DND-41 (cell line): ENCODE measurements at regions not wholly inside any gene's neighbourhood (a gene's known extent, or its start where the extent isn't known, plus 50 kb on each side); places are given as distances from the start of the nearest gene placed in this dataset.

Source experiments
- ATAC-seq: fragments of 200-7000 bp; cut with Tn5 transposase; 3 replicates; pipeline ENCODE4 v1.9.1; 2021; ENCODE audit warnings: low read depth; ENCODE audit not compliant: insufficient read depth
- DNase-seq: peaks from one replicate; pipeline ENCODE4 v3.0.0-alpha.2; 2020
- H2AFZ ChIP-seq: 2 replicates; pipeline ENCODE4 v1.6.0; 2012; ENCODE audit warnings: low read depth, low read length
- H3K27ac ChIP-seq: 2 replicates; pipeline ENCODE4 v1.5.1; 2012; ENCODE audit warnings: low read length, inconsistent platforms
- H3K27me3 ChIP-seq: fragments of 200-600 bp; sonication (generic); 2 replicates; pipeline ENCODE4 v1.6.0; 2012; ENCODE audit warnings: low read length, mild to moderate bottlenecking, inconsistent platforms; ENCODE audit not compliant: insufficient read depth, poor library complexity
- H3K36me3 ChIP-seq: 2 replicates; pipeline ENCODE4 v1.5.1; 2012; ENCODE audit warnings: low read length, inconsistent platforms; ENCODE audit not compliant: insufficient read depth
- H3K4me1 ChIP-seq: 2 replicates; pipeline ENCODE4 v1.5.1; 2012; ENCODE audit warnings: mild to moderate bottlenecking, low read length; ENCODE audit not compliant: insufficient read depth
- H3K4me2 ChIP-seq: 2 replicates; pipeline ENCODE4 v1.6.0; 2012; ENCODE audit warnings: mild to moderate bottlenecking, moderate library complexity, low read length, inconsistent platforms; ENCODE audit not compliant: insufficient read depth
- H3K4me3 ChIP-seq, 2 experiments: fragments of 200-600 bp in 1 of 2; shearing (Covaris generic) in 1 of 2; 2 replicates each; pipeline ENCODE4 v1.5.1; 2012 to 2016; ENCODE audit warnings: inconsistent platforms in 2 of 2, low read length in 2 of 2, mild to moderate bottlenecking in 2 of 2, low read depth in 1 of 2, moderate library complexity in 1 of 2
- H3K79me2 ChIP-seq: 2 replicates; pipeline ENCODE4 v1.6.0; 2012; ENCODE audit warnings: low read length, inconsistent platforms; ENCODE audit not compliant: insufficient read depth
- H3K9ac ChIP-seq: 2 replicates; pipeline ENCODE4 v1.6.0; 2012; ENCODE audit warnings: low read depth, mild to moderate bottlenecking, inconsistent platforms, low read length, moderate library complexity
- H3K9me3 ChIP-seq: 2 replicates; pipeline ENCODE4 v1.5.1; 2012; ENCODE audit warnings: low read length, moderate library complexity, mild to moderate bottlenecking, inconsistent platforms; ENCODE audit not compliant: insufficient read depth, severe bottlenecking
- H4K20me1 ChIP-seq: 2 replicates; pipeline ENCODE4 v1.6.0; 2012; ENCODE audit warnings: low read length; ENCODE audit not compliant: insufficient read depth
- EZH2 ChIP-seq: IDR thresholded peaks from 3 replicates; pipeline ENCODE4 v1.6.1; 2012; ENCODE audit warnings: borderline replicate concordance, low read depth, mild to moderate bottlenecking, moderate library complexity, low read length, inconsistent platforms; ENCODE audit not compliant: severe bottlenecking
- TF ChIP-seq, protein P1 (sequence below): IDR thresholded peaks from 2 replicates; pipeline ENCODE4 v1.5.1; 2012; ENCODE audit warnings: borderline replicate concordance, low read length, moderate library complexity, mild to moderate bottlenecking; ENCODE audit not compliant: poor library complexity, severe bottlenecking; ENCODE audit errors: extremely low read depth

DNA sequence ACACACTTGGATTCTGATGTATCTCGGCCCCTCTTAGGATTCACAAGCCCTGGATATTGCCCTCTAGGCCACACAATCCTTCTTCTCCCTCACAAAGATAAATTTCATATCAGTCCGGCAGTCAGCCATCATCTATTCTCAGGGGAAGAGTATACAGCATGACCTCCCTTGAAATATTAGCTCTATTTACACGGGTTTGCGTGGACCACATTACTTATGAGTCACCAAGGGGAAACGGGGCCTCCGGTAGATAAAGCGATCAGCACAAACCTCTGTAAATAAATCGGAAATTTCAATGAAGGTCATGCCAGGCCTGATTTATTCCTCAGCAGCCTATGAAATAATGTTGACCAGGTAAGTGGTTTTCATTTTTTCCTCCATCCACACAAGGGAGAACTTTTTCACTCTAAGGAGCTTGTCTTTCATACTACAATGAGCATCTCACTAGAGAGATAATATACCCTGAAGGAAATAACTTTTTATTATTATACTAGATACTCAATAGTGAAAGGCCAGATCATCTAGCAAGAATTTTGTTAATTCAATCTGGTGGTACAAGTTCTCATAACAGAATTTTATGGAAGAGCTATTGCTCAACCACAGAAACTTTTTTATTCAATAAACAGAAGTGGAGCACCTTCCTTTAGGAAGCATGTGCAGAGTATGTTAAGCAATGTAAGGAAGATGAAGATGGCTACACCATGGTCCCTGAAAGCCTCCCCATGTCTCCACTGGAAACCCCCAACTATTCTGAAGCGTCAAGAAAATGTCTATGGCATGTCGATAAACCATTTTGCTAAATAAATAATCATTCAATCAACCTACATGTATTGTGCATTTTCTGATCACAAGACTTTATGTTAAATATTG, 125.2 kb upstream of the PIK3C3 start:
- Histone ChIP-seq H2AFZ (no peak overlapping the region), H3K9ac (no peak overlapping the region), H3K27ac (no peak overlapping the region), H3K79me2 (no peaks in the 10 kb centered on the region), H3K4me1 (no peaks in the 10 kb centered on the region), H3K36me3 (no peaks in the 10 kb centered on the region), H3K4me2 (no peak overlapping the region), H3K27me3 (no peaks in the 10 kb centered on the region), H3K4me3 (no peak overlapping the region), H4K20me1 (no peaks in the 10 kb centered on the region), H3K9me3 (no peaks in the 10 kb centered on the region)
- TF ChIP-seq, protein P1, sequence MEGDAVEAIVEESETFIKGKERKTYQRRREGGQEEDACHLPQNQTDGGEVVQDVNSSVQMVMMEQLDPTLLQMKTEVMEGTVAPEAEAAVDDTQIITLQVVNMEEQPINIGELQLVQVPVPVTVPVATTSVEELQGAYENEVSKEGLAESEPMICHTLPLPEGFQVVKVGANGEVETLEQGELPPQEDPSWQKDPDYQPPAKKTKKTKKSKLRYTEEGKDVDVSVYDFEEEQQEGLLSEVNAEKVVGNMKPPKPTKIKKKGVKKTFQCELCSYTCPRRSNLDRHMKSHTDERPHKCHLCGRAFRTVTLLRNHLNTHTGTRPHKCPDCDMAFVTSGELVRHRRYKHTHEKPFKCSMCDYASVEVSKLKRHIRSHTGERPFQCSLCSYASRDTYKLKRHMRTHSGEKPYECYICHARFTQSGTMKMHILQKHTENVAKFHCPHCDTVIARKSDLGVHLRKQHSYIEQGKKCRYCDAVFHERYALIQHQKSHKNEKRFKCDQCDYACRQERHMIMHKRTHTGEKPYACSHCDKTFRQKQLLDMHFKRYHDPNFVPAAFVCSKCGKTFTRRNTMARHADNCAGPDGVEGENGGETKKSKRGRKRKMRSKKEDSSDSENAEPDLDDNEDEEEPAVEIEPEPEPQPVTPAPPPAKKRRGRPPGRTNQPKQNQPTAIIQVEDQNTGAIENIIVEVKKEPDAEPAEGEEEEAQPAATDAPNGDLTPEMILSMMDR: no peak
- TF ChIP-seq EZH2: no peak
- ATAC-seq (no peak), DNase-seq (no peak)

DNA sequence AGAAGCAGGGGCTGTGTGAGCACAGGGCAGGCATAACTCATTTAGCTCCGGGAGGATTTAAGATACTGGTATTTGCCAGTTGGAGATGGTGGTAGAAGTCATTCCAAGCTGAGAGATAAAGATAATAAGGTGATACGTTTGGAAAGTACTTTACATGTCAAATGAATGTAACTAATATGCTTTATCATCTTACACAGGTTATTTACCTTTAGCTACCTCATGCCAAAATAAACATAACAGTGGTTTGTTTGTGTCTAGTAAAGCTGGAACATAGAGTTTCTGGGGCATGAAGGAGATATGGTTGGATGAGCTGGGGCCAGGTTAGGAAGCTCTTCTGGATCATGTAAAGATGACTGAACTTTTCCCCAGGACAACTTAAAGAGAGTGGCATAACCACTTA, 126.9 kb upstream of the PIK3C3 start:
- Histone ChIP-seq H3K27ac (no peak overlapping the region), H3K9ac (no peak overlapping the region), H3K79me2 (no peaks in the 10 kb centered on the region), H3K27me3 (no peaks in the 10 kb centered on the region), H3K36me3 (no peaks in the 10 kb centered on the region), H3K4me3 (no peak overlapping the region), H3K9me3 (no peaks in the 10 kb centered on the region), H3K4me2 (no peak overlapping the region), H3K4me1 (no peaks in the 10 kb centered on the region), H2AFZ (no peak overlapping the region), H4K20me1 (no peaks in the 10 kb centered on the region)
- DNase-seq (no peak), ATAC-seq (no peak)
- TF ChIP-seq, protein P1: no peak
- no peak for TF ChIP-seq EZH2

DNA sequence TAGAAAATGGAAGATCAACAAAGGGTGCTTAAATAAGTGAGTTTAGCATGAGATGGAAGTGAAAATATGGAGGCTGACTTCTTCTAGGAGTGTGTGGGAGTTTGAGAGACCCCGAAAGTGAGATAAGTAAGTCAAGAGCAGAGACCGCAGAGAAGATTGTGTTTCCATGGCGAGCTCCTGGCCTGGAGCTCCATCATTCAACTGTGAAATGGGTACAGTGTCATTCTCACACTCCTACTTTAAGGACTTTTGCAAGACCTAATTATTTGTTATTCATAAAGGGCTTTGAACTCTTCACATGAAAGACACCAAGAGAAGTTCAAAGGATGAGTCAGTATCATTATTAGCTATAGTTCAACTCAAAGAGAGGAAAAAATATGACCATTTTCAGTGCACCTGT, 134.2 kb upstream of the PIK3C3 start:
- no peaks in the 10 kb centered on the region for H3K36me3 ChIP-seq
- no peak overlapping the region for H3K27ac ChIP-seq
- H3K9ac ChIP-seq: no peak overlapping the region
- H2AFZ ChIP-seq: no peak overlapping the region
- H3K4me3 ChIP-seq: no peak overlapping the region
- no peaks in the 10 kb centered on the region for H3K79me2 ChIP-seq
- no peaks in the 10 kb centered on the region for H3K9me3 ChIP-seq
- TF ChIP-seq, protein P1: no peak
- TF ChIP-seq EZH2: no peak
- DNase-seq: no peak
- ATAC-seq: no peak
- no peaks in the 10 kb centered on the region for H3K4me1 ChIP-seq
- H4K20me1 ChIP-seq: no peaks in the 10 kb centered on the region
- no peaks in the 10 kb centered on the region for H3K27me3 ChIP-seq
- no peak overlapping the region for H3K4me2 ChIP-seq
